ENCODE measurements at regions not wholly inside any gene's neighbourhood (a gene's known extent, or its start where the extent isn't known, plus 50 kb on each side); places are given as distances from the start of the nearest gene placed in this dataset.

- H3K4me1 ChIP-seq (ENCODE audit: control insufficient read depth, low read length) = no peaks in the 10 kb centered on the region
Observed at GRCh38 chr2:53575721-53576124, 191.9 kb upstream of the CHAC2 start.

GRCh38 chr2:53572696-53573095 lies 194.9 kb upstream of the CHAC2 start:
- no peaks in the 10 kb centered on the region for H3K36me3 ChIP-seq (ENCODE audit: control insufficient read depth, low read length)
- H3K9me3 ChIP-seq (ENCODE audit: control insufficient read depth, insufficient read depth, low read length) = no peaks in the 10 kb centered on the region
- no peaks in the 10 kb centered on the region for H3K4me1 ChIP-seq (ENCODE audit: control insufficient read depth, low read length)
- no peak overlapping the region for H3K27ac ChIP-seq (ENCODE audit: low read depth, low read length)
- H3K4me3 ChIP-seq (ENCODE audit: low read length) = no peak overlapping the region
- TF ChIP-seq CTCF (IDR thresholded peaks at IDR 0.05; ENCODE audit: low read depth, low read length, poor library complexity, severe bottlenecking) = no peak
- TF ChIP-seq EZH2phosphoT487 (IDR thresholded peaks at IDR 0.05; ENCODE audit: borderline replicate concordance, low read length) = no peak
- H3F3A ChIP-seq (ENCODE audit: control insufficient read depth, insufficient read depth) = no peaks in the 10 kb centered on the region
- no peaks in the 10 kb centered on the region for H4K20me1 ChIP-seq (ENCODE audit: control insufficient read depth, insufficient read depth, low read depth, low read length)
- H3K4me2 ChIP-seq (ENCODE audit: low read length) = no peak overlapping the region
- H3K9me2 ChIP-seq (replicated peaks; ENCODE audit: control insufficient read depth, low read length) = no peaks in the 10 kb centered on the region
- no peaks in the 10 kb centered on the region for H3K79me2 ChIP-seq (ENCODE audit: control insufficient read depth, low read length)
- 0 out of 2 replicates have a peak, but pooled peaks cover 2% of the 10 kb centered on the region for H3K27me3 ChIP-seq (ENCODE audit: control insufficient read depth, low read length)

More at GRCh38 chr2:53575721-53576124, 191.9 kb upstream of the CHAC2 start:
- Histone ChIP-seq H3K36me3 (ENCODE audit: control insufficient read depth, low read length) (no peaks in the 10 kb centered on the region), H3K9me3 (ENCODE audit: control insufficient read depth, insufficient read depth, low read length) (no peaks in the 10 kb centered on the region), H3K79me2 (ENCODE audit: control insufficient read depth, low read length) (no peaks in the 10 kb centered on the region), H3K27ac (ENCODE audit: low read depth, low read length) (no peak overlapping the region), H4K20me1 (ENCODE audit: control insufficient read depth, insufficient read depth, low read depth, low read length) (no peaks in the 10 kb centered on the region), H3K4me3 (ENCODE audit: low read length) (no peak overlapping the region), H3K9me2 (replicated peaks; ENCODE audit: control insufficient read depth, low read length) (no peaks in the 10 kb centered on the region), H3K27me3 (ENCODE audit: control insufficient read depth, low read length) (0 out of 2 replicates have a peak, but pooled peaks cover 2% of the 10 kb centered on the region), H3K4me2 (ENCODE audit: low read length) (no peak overlapping the region), H3F3A (ENCODE audit: control insufficient read depth, insufficient read depth) (no peaks in the 10 kb centered on the region)
- TF ChIP-seq EZH2phosphoT487 (IDR thresholded peaks at IDR 0.05; ENCODE audit: borderline replicate concordance, low read length) (no peak), CTCF (IDR thresholded peaks at IDR 0.05; ENCODE audit: low read depth, low read length, poor library complexity, severe bottlenecking) (no peak)

GRCh38 chr2:53569957-53570727 lies 197.5 kb upstream of the CHAC2 start:
- no peaks in the 10 kb centered on the region for H4K20me1 ChIP-seq (ENCODE audit: control insufficient read depth, insufficient read depth, low read depth, low read length)
- H3K27ac ChIP-seq (ENCODE audit: low read depth, low read length) = no peak overlapping the region
- 0 out of 2 replicates have a peak, but pooled peaks cover 2% of the 10 kb centered on the region for H3K27me3 ChIP-seq (ENCODE audit: control insufficient read depth, low read length)
- TF ChIP-seq EZH2phosphoT487 (IDR thresholded peaks at IDR 0.05; ENCODE audit: borderline replicate concordance, low read length) = no peak
- TF ChIP-seq CTCF (IDR thresholded peaks at IDR 0.05; ENCODE audit: low read depth, low read length, poor library complexity, severe bottlenecking) = no peak
- no peak overlapping the region for H3K4me3 ChIP-seq (ENCODE audit: low read length)
- no peaks in the 10 kb centered on the region for H3K4me1 ChIP-seq (ENCODE audit: control insufficient read depth, low read length)
- H3K36me3 ChIP-seq (ENCODE audit: control insufficient read depth, low read length) = no peaks in the 10 kb centered on the region
- H3K4me2 ChIP-seq (ENCODE audit: low read length) = no peak overlapping the region
- H3K9me2 ChIP-seq (replicated peaks; ENCODE audit: control insufficient read depth, low read length) = no peaks in the 10 kb centered on the region
- no peaks in the 10 kb centered on the region for H3F3A ChIP-seq (ENCODE audit: control insufficient read depth, insufficient read depth)
- no peaks in the 10 kb centered on the region for H3K9me3 ChIP-seq (ENCODE audit: control insufficient read depth, insufficient read depth, low read length)
- no peaks in the 10 kb centered on the region for H3K79me2 ChIP-seq (ENCODE audit: control insufficient read depth, low read length)

Measured in DOHH2 (cell line).